HG03097 (cell line): ENCODE measurements at regions not wholly inside any gene's neighbourhood (a gene's known extent, or its start where the extent isn't known, plus 50 kb on each side); places are given as distances from the start of the nearest gene placed in this dataset.

Experiments
- ATAC-seq: cut with Tn5 transposase; IDR thresholded peaks from one replicate; pipeline ENCODE4 v1.9.1; 2021; ENCODE audit not compliant: unreplicated experiment, low FRiP score

GRCh38 chr5:74408150-74409043, 232.1 kb downstream of the ENC1 start:
- ATAC-seq: no peak

GRCh38 chr5:74407701-74408100, 232.8 kb downstream of the ENC1 start:
- no peak for ATAC-seq

- no peak for ATAC-seq
Measured at GRCh38 chr5:74406844-74407243, 233.7 kb downstream of the ENC1 start.

- no peak for ATAC-seq
Measured at GRCh38 chr5:74405593-74405992, 234.9 kb downstream of the ENC1 start.

- no peak for ATAC-seq
Measured at GRCh38 chr5:74404574-74405508, 235.7 kb downstream of the ENC1 start.

GRCh38 chr5:74403771-74404170, 236.8 kb downstream of the ENC1 start:
- no peak for ATAC-seq

- ATAC-seq: no peak
Measured at GRCh38 chr5:74402553-74402952, 238.0 kb downstream of the ENC1 start.

GRCh38 chr5:74401946-74402320, 238.6 kb downstream of the ENC1 start:
- ATAC-seq: no peak

GRCh38 chr5:74401281-74401945, 239.1 kb downstream of the ENC1 start:
- no peak for ATAC-seq

GRCh38 chr5:74400067-74400466, 240.5 kb downstream of the ENC1 start:
- ATAC-seq: no peak

- no peak for ATAC-seq
Measured at GRCh38 chr5:74396913-74397622, 243.5 kb downstream of the ENC1 start.

- no peak for ATAC-seq
Measured at GRCh38 chr5:74394916-74395880, 245.3 kb downstream of the ENC1 start.

GRCh38 chr5:74394528-74394915, 246.0 kb downstream of the ENC1 start:
- ATAC-seq: no peak

- ATAC-seq: no peak
Measured at GRCh38 chr5:74393943-74394342, 246.6 kb downstream of the ENC1 start.

GRCh38 chr5:74392711-74393351, 247.7 kb downstream of the ENC1 start:
- no peak for ATAC-seq

GRCh38 chr5:74391410-74391809, 249.1 kb downstream of the ENC1 start:
- no peak for ATAC-seq

- ATAC-seq: no peak
Measured at GRCh38 chr5:74390822-74391221, 249.7 kb downstream of the ENC1 start.

- no peak for ATAC-seq
Measured at GRCh38 chr5:74390306-74390637, 250.3 kb downstream of the ENC1 start.
